ENCODE measurements at regions not wholly inside any gene's neighbourhood (a gene's known extent, or its start where the extent isn't known, plus 50 kb on each side); places are given as distances from the start of the nearest gene placed in this dataset.

- no peak for DNase-seq
These were observed 236.0 kb upstream of the IRX1 start for GRCh38 chr5:3359642-3360041.

- no peak for DNase-seq
These were observed 238.3 kb upstream of the IRX1 start for GRCh38 chr5:3357291-3357690.

GRCh38 chr5:3356016-3356415, 239.6 kb upstream of the IRX1 start:
- no peak for DNase-seq

GRCh38 chr5:3355126-3355525, 240.5 kb upstream of the IRX1 start:
- no peak for DNase-seq

- no peak for DNase-seq
These were observed 241.0 kb upstream of the IRX1 start for GRCh38 chr5:3354606-3355005.

GRCh38 chr5:3353561-3353960, 242.1 kb upstream of the IRX1 start:
- no peak for DNase-seq

- DNase-seq, result no peak
These were observed 242.9 kb upstream of the IRX1 start for GRCh38 chr5:3352711-3353110.

- no peak for DNase-seq
These were observed 243.8 kb upstream of the IRX1 start for GRCh38 chr5:3351581-3352442.

GRCh38 chr5:3350781-3351180, 244.9 kb upstream of the IRX1 start:
- no peak for DNase-seq

GRCh38 chr5:3349704-3350565, 245.7 kb upstream of the IRX1 start:
- DNase-seq, result no peak

GRCh38 chr5:3348576-3349535, 246.8 kb upstream of the IRX1 start:
- no peak for DNase-seq

- DNase-seq, result no peak
These were observed 247.9 kb upstream of the IRX1 start for GRCh38 chr5:3347741-3348140.

GRCh38 chr5:3346111-3346820, 249.4 kb upstream of the IRX1 start:
- DNase-seq, result no peak

GRCh38 chr5:3345195-3345594, 250.4 kb upstream of the IRX1 start:
- DNase-seq, result no peak

- no peak for DNase-seq
These were observed 251.0 kb upstream of the IRX1 start for GRCh38 chr5:3344671-3345070.

- DNase-seq, result no peak
These were observed 251.7 kb upstream of the IRX1 start for GRCh38 chr5:3343911-3344310.

- no peak for DNase-seq
These were observed 252.4 kb upstream of the IRX1 start for GRCh38 chr5:3343211-3343610.

GRCh38 chr5:3342271-3343100, 253.1 kb upstream of the IRX1 start:
- no peak for DNase-seq

- DNase-seq, result no peak
These were observed 254.0 kb upstream of the IRX1 start for GRCh38 chr5:3341446-3342240.

- DNase-seq, result no peak
These were observed 255.2 kb upstream of the IRX1 start for GRCh38 chr5:3340471-3340870.

GRCh38 chr5:3339798-3340115, 255.9 kb upstream of the IRX1 start:
- no peak for DNase-seq
